ENCODE measurements at regions not wholly inside any gene's neighbourhood (a gene's known extent, or its start where the extent isn't known, plus 50 kb on each side); places are given as distances from the start of the nearest gene placed in this dataset.
A peak's percentile ranks its signal among the peaks of the same experiment; 100 is the strongest.
"Not testable (repeated sequence)": the region's sequence is repeated elsewhere in the genome, so short reads cannot be mapped to it uniquely, and the experiment has no call there.

DNA sequence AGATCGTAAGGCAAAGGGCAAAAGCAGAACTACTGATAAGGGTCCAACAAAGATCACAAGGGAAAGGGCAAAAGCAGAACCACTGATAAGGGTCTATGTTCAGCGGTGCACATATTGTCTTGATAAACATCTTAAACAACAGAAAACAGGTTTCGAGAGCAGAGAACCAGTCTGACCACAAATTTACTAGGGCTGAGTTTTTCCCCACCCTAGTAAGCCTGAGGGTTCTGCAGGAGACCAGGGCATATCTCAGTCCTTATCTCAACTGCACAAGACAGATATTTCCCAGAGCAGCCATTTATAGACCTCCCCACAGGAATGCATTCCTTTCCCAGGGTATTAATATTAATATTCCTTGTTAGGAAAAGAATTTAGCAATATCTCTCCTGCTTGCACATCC lies 101.4 kb upstream of the THBS2 start:
- H3K27ac ChIP-seq (ENCODE audit: low read depth in 1 of 3, low read length in 2 of 3); FAIRE-seq; H3K27me3 ChIP-seq (ENCODE audit: control insufficient read depth in 3 of 3, insufficient read depth in 3 of 3, low read length in 3 of 3); DNase-seq; H3K4me3 ChIP-seq (ENCODE audit: low read depth in 1 of 3, low read length in 3 of 3); H3K36me3 ChIP-seq (ENCODE audit: control insufficient read depth in 3 of 3, insufficient read depth in 2 of 3, low read depth in 1 of 3, low read length in 3 of 3); H3K4me1 ChIP-seq (ENCODE audit: control insufficient read depth in 3 of 3, insufficient read depth in 2 of 3, low read depth in 1 of 3, low read length in 2 of 3): not testable (repeated sequence)
- peaks cover 3 to 27% of the 10 kb centered on the region in 2 donors for H3K9me3 ChIP-seq (ENCODE audit: control insufficient read depth in 2 of 2, insufficient read depth in 1 of 2, low read depth in 1 of 2, low read length in 1 of 2)
- WGBS, 3 donors: 15 to 54% (median 21%) methylated on average over 3 of the region's 3 CpGs

DNA sequence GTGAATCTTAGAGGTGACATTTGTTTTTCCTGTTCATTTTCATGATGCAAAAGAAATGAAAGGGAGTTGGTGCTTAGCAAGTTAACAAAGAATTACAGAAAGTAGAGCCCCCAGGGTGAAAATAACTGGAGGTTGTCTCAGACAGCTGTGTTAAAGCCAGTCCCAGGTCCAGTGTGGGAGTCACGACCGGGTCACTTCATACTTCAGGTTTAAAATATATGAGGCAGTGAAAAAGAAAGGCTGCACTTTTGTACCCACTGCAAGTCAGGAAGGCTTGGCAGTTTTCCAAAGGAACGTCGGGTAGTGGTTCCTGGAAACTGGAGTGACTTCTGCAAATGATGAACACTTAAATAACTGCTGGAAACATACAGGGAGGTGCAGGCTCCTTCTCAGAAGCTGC lies 91.5 kb upstream of the THBS2 start:
- H3K27me3 ChIP-seq (ENCODE audit: control insufficient read depth in 3 of 3, insufficient read depth in 3 of 3, low read length in 3 of 3): peaks cover 0 to 18% (median 0%) of the 10 kb centered on the region in 3 donors
- WGBS, 3 donors: 7 to 32% (median 31%) methylated on average over 4 of the region's 4 CpGs
- H3K9me3 ChIP-seq (ENCODE audit: control insufficient read depth in 2 of 2, insufficient read depth in 1 of 2, low read depth in 1 of 2, low read length in 1 of 2): peaks cover 0 to 19% of the 10 kb centered on the region in 2 donors
- DNase-seq (peak; percentile 58 to 63), FAIRE-seq (no peak)
- H3K4me1 ChIP-seq (ENCODE audit: control insufficient read depth in 3 of 3, insufficient read depth in 2 of 3, low read depth in 1 of 3, low read length in 2 of 3): peaks cover 0 to 11% (median 0%) of the 10 kb centered on the region in 3 donors
- no peaks in the 10 kb centered on the region for H3K36me3 ChIP-seq (ENCODE audit: control insufficient read depth in 3 of 3, insufficient read depth in 2 of 3, low read depth in 1 of 3, low read length in 3 of 3)
- no peak overlapping the region for H3K27ac ChIP-seq (ENCODE audit: low read depth in 1 of 3, low read length in 2 of 3)
- H3K4me3 ChIP-seq (ENCODE audit: low read depth in 1 of 3, low read length in 3 of 3): no peak overlapping the region

DNA sequence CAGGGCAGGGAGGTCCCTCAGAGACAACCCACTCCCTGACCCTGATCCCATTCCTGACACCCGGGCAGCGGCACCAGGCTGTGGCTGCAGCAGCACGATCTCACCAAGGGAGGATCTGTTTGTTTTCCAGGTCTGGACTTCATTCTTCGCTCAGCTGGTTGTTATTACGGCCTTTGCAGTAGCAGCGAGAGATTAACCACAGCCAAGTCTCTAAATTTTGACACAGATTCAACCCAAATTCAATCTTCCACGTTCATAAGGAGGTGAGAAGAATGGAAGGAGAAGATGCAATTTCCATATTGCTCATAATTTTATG lies 91.1 kb upstream of the THBS2 start:
- FAIRE-seq: no peak
- peaks cover 0 to 13% (median 0%) of the 10 kb centered on the region in 3 donors for H3K4me1 ChIP-seq (ENCODE audit: control insufficient read depth in 3 of 3, insufficient read depth in 2 of 3, low read depth in 1 of 3, low read length in 2 of 3)
- peak in 1 of 2 donors; percentile 32 for DNase-seq
- H3K36me3 ChIP-seq (ENCODE audit: control insufficient read depth in 3 of 3, insufficient read depth in 2 of 3, low read depth in 1 of 3, low read length in 3 of 3): no peaks in the 10 kb centered on the region
- no peak overlapping the region for H3K27ac ChIP-seq (ENCODE audit: low read depth in 1 of 3, low read length in 2 of 3)
- peaks cover 0 to 18% (median 0%) of the 10 kb centered on the region in 3 donors for H3K27me3 ChIP-seq (ENCODE audit: control insufficient read depth in 3 of 3, insufficient read depth in 3 of 3, low read length in 3 of 3)
- WGBS, 3 donors: 11 to 41% (median 27%) methylated on average over 7 of the region's 7 CpGs
- H3K4me3 ChIP-seq (ENCODE audit: low read depth in 1 of 3, low read length in 3 of 3): no peak overlapping the region
- peaks cover 0 to 19% of the 10 kb centered on the region in 2 donors for H3K9me3 ChIP-seq (ENCODE audit: control insufficient read depth in 2 of 2, insufficient read depth in 1 of 2, low read depth in 1 of 2, low read length in 1 of 2)

DNA sequence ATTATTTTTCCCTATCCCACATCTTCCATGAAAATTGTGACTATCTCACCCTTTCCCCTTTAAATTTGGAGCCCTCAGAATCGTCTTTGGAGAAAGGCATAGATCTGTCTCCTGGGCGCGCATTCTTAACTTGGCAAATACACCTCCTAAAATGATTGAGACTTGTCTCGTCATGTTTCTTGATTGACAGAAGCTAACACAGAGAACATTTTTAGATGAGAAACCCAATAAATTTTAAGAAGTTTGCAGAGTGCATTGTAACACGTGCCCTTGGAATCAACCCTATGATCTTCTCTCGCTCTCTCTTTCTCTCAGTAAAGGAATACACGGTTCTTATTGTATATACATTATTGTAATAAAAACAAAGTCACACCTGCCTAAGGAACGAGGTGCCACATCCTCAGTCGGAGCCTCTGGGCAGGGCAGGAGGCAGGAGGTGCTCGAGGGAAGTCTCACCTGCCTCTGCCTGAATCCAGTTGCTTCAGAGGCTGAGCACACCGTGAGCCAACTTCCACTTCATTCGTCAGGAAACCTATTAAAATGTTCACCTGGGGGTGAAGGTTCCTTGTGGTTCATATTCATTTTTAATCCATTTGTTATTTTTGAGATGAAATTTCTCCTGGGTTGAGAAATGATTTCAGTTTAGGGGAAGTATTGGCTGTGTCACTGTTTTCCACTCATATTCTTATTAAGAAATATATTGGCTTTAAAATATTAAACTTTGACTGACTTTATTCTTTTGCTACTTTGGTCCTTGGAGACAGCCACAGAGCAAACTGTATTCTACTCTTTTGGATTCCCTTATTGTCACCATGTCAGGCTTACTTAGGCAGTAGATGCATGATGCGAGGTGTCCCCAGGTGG lies 90.5 kb upstream of the THBS2 start:
- WGBS, 3 donors: 33 to 69% (median 49%) methylated on average over 13 of the region's 13 CpGs
- Histone ChIP-seq H3K9me3 (ENCODE audit: control insufficient read depth in 2 of 2, insufficient read depth in 1 of 2, low read depth in 1 of 2, low read length in 1 of 2) (peaks cover 0 to 19% of the 10 kb centered on the region in 2 donors), H3K4me1 (ENCODE audit: control insufficient read depth in 3 of 3, insufficient read depth in 2 of 3, low read depth in 1 of 3, low read length in 2 of 3) (peaks cover 0 to 17% (median 0%) of the 10 kb centered on the region in 3 donors), H3K36me3 (ENCODE audit: control insufficient read depth in 3 of 3, insufficient read depth in 2 of 3, low read depth in 1 of 3, low read length in 3 of 3) (no peaks in the 10 kb centered on the region), H3K4me3 (ENCODE audit: low read depth in 1 of 3, low read length in 3 of 3) (no peak overlapping the region), H3K27me3 (ENCODE audit: control insufficient read depth in 3 of 3, insufficient read depth in 3 of 3, low read length in 3 of 3) (peaks cover 0 to 18% (median 0%) of the 10 kb centered on the region in 3 donors), H3K27ac (ENCODE audit: low read depth in 1 of 3, low read length in 2 of 3) (no peak overlapping the region)
- no peak for DNase-seq
- FAIRE-seq: no peak

DNA sequence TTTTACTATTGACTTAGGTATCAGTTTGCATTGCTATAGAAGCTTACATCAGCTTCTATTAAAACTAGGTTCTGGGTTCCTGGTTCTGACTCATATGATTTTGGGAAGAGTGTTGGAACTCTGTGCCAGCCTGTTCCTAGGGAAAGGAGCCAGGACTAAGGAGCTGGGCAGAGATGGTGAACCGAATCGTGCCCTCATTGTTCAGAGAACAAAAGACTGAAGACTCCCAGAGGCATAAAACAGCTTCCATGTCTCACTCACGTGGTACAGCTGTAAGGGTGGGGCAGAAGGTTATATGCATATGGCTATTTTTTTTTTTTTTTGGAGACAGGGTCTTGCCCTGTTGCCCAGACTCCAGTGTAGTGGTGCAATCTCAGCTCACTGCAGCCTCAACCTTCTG lies 89.1 kb upstream of the THBS2 start:
- no peak overlapping the region for H3K27ac ChIP-seq (ENCODE audit: low read depth in 1 of 3, low read length in 2 of 3)
- no peak for DNase-seq
- FAIRE-seq: no peak
- H3K27me3 ChIP-seq (ENCODE audit: control insufficient read depth in 3 of 3, insufficient read depth in 3 of 3, low read length in 3 of 3): peaks cover 0 to 23% (median 0%) of the 10 kb centered on the region in 3 donors
- no peak overlapping the region for H3K4me3 ChIP-seq (ENCODE audit: low read depth in 1 of 3, low read length in 3 of 3)
- H3K9me3 ChIP-seq (ENCODE audit: control insufficient read depth in 2 of 2, insufficient read depth in 1 of 2, low read depth in 1 of 2, low read length in 1 of 2): peaks cover 0 to 19% of the 10 kb centered on the region in 2 donors
- WGBS, 3 donors: 32 to 60% (median 56%) methylated on average over 3 of the region's 3 CpGs
- no peaks in the 10 kb centered on the region for H3K36me3 ChIP-seq (ENCODE audit: control insufficient read depth in 3 of 3, insufficient read depth in 2 of 3, low read depth in 1 of 3, low read length in 3 of 3)
- H3K4me1 ChIP-seq (ENCODE audit: control insufficient read depth in 3 of 3, insufficient read depth in 2 of 3, low read depth in 1 of 3, low read length in 2 of 3): peaks cover 0 to 25% (median 0%) of the 10 kb centered on the region in 3 donors

DNA sequence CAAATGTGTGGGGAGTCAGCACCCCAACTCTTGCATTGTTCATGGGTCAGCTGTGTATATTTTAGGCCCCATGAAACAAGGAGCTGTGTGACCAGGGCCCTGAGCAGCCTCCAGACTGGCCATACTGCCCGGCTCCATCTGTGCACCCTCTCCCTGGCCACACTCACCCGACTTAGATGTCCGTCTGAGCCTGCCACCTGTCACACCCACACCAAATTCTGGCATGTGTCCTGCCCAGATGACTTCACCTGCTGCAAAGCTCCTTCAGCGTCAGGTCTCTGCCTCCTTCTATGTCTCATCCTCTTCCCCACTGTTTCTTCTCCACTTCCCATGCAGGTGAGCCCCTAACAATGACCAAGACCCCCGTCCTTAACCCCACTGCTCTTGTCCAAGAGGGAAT lies 88.1 kb upstream of the THBS2 start:
- DNase-seq: no peak
- Histone ChIP-seq H3K27me3 (ENCODE audit: control insufficient read depth in 3 of 3, insufficient read depth in 3 of 3, low read length in 3 of 3) (peaks cover 0 to 23% (median 0%) of the 10 kb centered on the region in 3 donors), H3K4me1 (ENCODE audit: control insufficient read depth in 3 of 3, insufficient read depth in 2 of 3, low read depth in 1 of 3, low read length in 2 of 3) (peaks cover 0 to 25% (median 0%) of the 10 kb centered on the region in 3 donors), H3K4me3 (ENCODE audit: low read depth in 1 of 3, low read length in 3 of 3) (no peak overlapping the region), H3K36me3 (ENCODE audit: control insufficient read depth in 3 of 3, insufficient read depth in 2 of 3, low read depth in 1 of 3, low read length in 3 of 3) (no peaks in the 10 kb centered on the region), H3K27ac (ENCODE audit: low read depth in 1 of 3, low read length in 2 of 3) (no peak overlapping the region), H3K9me3 (ENCODE audit: control insufficient read depth in 2 of 2, insufficient read depth in 1 of 2, low read depth in 1 of 2, low read length in 1 of 2) (peaks cover 0 to 19% of the 10 kb centered on the region in 2 donors)
- no peak for FAIRE-seq
- WGBS, 3 donors: 65 to 85% (median 83%) methylated on average over 5 of the region's 5 CpGs

DNA sequence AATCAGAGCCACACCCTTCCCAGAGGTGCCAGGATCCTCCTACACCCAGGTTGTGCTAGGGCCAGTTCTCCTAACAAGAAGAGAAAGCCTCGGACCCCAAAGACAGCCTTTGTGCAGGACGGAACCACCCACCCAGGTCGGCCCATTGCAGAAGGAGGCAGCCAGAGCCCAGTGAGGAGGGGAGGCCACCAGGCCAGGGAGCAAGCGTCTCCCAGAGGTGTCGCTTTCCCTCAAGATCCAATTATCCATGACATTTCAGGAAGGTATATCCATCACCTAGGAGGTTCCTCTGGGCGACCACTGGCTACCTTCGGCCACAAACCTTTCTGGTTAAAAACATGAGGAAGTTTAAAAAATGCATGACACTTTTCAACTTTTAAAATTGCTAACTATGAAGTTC lies 87.4 kb upstream of the THBS2 start:
- H3K27me3 ChIP-seq (ENCODE audit: control insufficient read depth in 3 of 3, insufficient read depth in 3 of 3, low read length in 3 of 3): peaks cover 0 to 23% (median 0%) of the 10 kb centered on the region in 3 donors
- H3K27ac ChIP-seq (ENCODE audit: low read depth in 1 of 3, low read length in 2 of 3): no peak overlapping the region
- H3K9me3 ChIP-seq (ENCODE audit: control insufficient read depth in 2 of 2, insufficient read depth in 1 of 2, low read depth in 1 of 2, low read length in 1 of 2): peaks cover 0 to 18% of the 10 kb centered on the region in 2 donors
- WGBS, 3 donors: 89 to 94% (median 93%) methylated on average over 7 of the region's 7 CpGs
- peaks cover 0 to 25% (median 0%) of the 10 kb centered on the region in 3 donors for H3K4me1 ChIP-seq (ENCODE audit: control insufficient read depth in 3 of 3, insufficient read depth in 2 of 3, low read depth in 1 of 3, low read length in 2 of 3)
- no peak for DNase-seq
- no peak for FAIRE-seq
- no peaks in the 10 kb centered on the region for H3K36me3 ChIP-seq (ENCODE audit: control insufficient read depth in 3 of 3, insufficient read depth in 2 of 3, low read depth in 1 of 3, low read length in 3 of 3)
- H3K4me3 ChIP-seq (ENCODE audit: low read depth in 1 of 3, low read length in 3 of 3): no peak overlapping the region

DNA sequence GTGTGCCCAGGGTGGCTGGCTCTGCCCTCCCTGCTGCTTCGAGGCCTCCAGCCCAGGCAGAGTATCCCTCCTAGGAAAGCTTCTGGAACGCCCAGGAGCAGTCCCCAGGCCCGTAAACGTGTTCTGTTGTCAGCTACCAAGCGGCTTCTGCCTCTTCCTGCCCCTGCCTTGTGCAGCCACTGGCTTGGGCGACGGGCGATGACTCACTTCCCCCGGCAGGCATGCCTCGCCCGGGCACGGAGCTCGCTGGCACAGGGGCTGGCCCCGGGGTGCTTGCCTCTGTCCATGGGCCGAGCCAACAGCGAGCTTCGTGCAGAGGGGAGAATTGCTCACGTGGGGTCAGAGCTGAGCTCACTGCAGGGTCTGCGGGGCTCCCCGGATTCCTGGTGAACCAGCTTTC lies 86.7 kb upstream of the THBS2 start:
- DNase-seq: peak in 1 of 2 donors; percentile 78
- 17 to 67% (median 46%) methylated on average over 20 of the region's 20 CpGs for WGBS, 3 donors

More for the DNA sequence above, 86.7 kb upstream of the THBS2 start:
- Histone ChIP-seq H3K27me3 (ENCODE audit: control insufficient read depth in 3 of 3, insufficient read depth in 3 of 3, low read length in 3 of 3) (peaks cover 0 to 23% (median 0%) of the 10 kb centered on the region in 3 donors), H3K9me3 (ENCODE audit: control insufficient read depth in 2 of 2, insufficient read depth in 1 of 2, low read depth in 1 of 2, low read length in 1 of 2) (peaks cover 0 to 13% of the 10 kb centered on the region in 2 donors), H3K4me3 (ENCODE audit: low read depth in 1 of 3, low read length in 3 of 3) (no peak overlapping the region), H3K36me3 (ENCODE audit: control insufficient read depth in 3 of 3, insufficient read depth in 2 of 3, low read depth in 1 of 3, low read length in 3 of 3) (no peaks in the 10 kb centered on the region), H3K27ac (ENCODE audit: low read depth in 1 of 3, low read length in 2 of 3) (peak overlapping the region; percentile 41 to 68 (median 59)), H3K4me1 (ENCODE audit: control insufficient read depth in 3 of 3, insufficient read depth in 2 of 3, low read depth in 1 of 3, low read length in 2 of 3) (peaks cover 0 to 25% (median 0%) of the 10 kb centered on the region in 3 donors)
- FAIRE-seq: no peak
